ENCODE measurements at regions not wholly inside any gene's neighbourhood (a gene's known extent, or its start where the extent isn't known, plus 50 kb on each side); places are given as distances from the start of the nearest gene placed in this dataset.

- no peak for TF ChIP-seq CTCF (IDR thresholded peaks at IDR 0.05)
Measured at GRCh38 chr3:64974401-64974800, 286.6 kb upstream of the ADAMTS9 start.

GRCh38 chr3:64972793-64973192 is 285.0 kb upstream of the ADAMTS9 start:
- DNase-seq (ENCODE audit: low spot score), result no peak
- no peak for TF ChIP-seq CTCF (IDR thresholded peaks at IDR 0.05)
- no peaks in the 10 kb centered on the region for H3K4me1 ChIP-seq (ENCODE audit: control insufficient read depth in 1 of 2, low read depth in 2 of 2)
- ATAC-seq (ENCODE audit: insufficient number of reproducible peaks, low FRiP score, low read depth), result no peak
- H3K27me3 ChIP-seq (replicated peaks; ENCODE audit: insufficient read depth), result no peaks in the 10 kb centered on the region
- no peaks in the 10 kb centered on the region for H3K9me3 ChIP-seq
- no peak overlapping the region for H3K4me3 ChIP-seq
- H3K27ac ChIP-seq, result no peak overlapping the region
- H3K36me3 ChIP-seq, result no peaks in the 10 kb centered on the region

More at GRCh38 chr3:64974401-64974800, 286.6 kb upstream of the ADAMTS9 start:
- no peaks in the 10 kb centered on the region for H3K4me1 ChIP-seq (ENCODE audit: control insufficient read depth in 1 of 2, low read depth in 2 of 2)
- H3K4me3 ChIP-seq, result no peak overlapping the region
- no peaks in the 10 kb centered on the region for H3K9me3 ChIP-seq
- H3K27ac ChIP-seq, result no peak overlapping the region
- no peaks in the 10 kb centered on the region for H3K27me3 ChIP-seq (replicated peaks; ENCODE audit: insufficient read depth)
- DNase-seq (ENCODE audit: low spot score), result no peak
- ATAC-seq (ENCODE audit: insufficient number of reproducible peaks, low FRiP score, low read depth), result no peak
- no peaks in the 10 kb centered on the region for H3K36me3 ChIP-seq

GRCh38 chr3:64971602-64972001 is 283.8 kb upstream of the ADAMTS9 start:
- DNase-seq (ENCODE audit: low spot score) (no peak), ATAC-seq (ENCODE audit: insufficient number of reproducible peaks, low FRiP score, low read depth) (no peak)
- Histone ChIP-seq H3K4me1 (ENCODE audit: control insufficient read depth in 1 of 2, low read depth in 2 of 2) (no peaks in the 10 kb centered on the region), H3K27ac (no peak overlapping the region), H3K9me3 (no peaks in the 10 kb centered on the region), H3K27me3 (replicated peaks; ENCODE audit: insufficient read depth) (no peaks in the 10 kb centered on the region), H3K4me3 (no peak overlapping the region), H3K36me3 (no peaks in the 10 kb centered on the region)
- no peak for TF ChIP-seq CTCF (IDR thresholded peaks at IDR 0.05)

GRCh38 chr3:64970634-64971033 is 282.8 kb upstream of the ADAMTS9 start:
- Histone ChIP-seq H3K4me1 (ENCODE audit: control insufficient read depth in 1 of 2, low read depth in 2 of 2) (no peaks in the 10 kb centered on the region), H3K36me3 (no peaks in the 10 kb centered on the region), H3K4me3 (no peak overlapping the region), H3K9me3 (no peaks in the 10 kb centered on the region), H3K27ac (no peak overlapping the region), H3K27me3 (replicated peaks; ENCODE audit: insufficient read depth) (no peaks in the 10 kb centered on the region)
- DNase-seq (ENCODE audit: low spot score), result no peak
- TF ChIP-seq CTCF (IDR thresholded peaks at IDR 0.05), result no peak
- ATAC-seq (ENCODE audit: insufficient number of reproducible peaks, low FRiP score, low read depth), result no peak

GRCh38 chr3:64961301-64961700 is 273.5 kb upstream of the ADAMTS9 start:
- ATAC-seq (ENCODE audit: insufficient number of reproducible peaks, low FRiP score, low read depth) (no peak), DNase-seq (ENCODE audit: low spot score) (no peak)
- Histone ChIP-seq H3K4me3 (no peak overlapping the region), H3K27ac (no peak overlapping the region), H3K4me1 (ENCODE audit: control insufficient read depth in 1 of 2, low read depth in 2 of 2) (peaks cover 0 to 19% of the 10 kb centered on the region in 2 donors), H3K27me3 (replicated peaks; ENCODE audit: insufficient read depth) (no peaks in the 10 kb centered on the region), H3K9me3 (no peaks in the 10 kb centered on the region), H3K36me3 (no peaks in the 10 kb centered on the region)
- TF ChIP-seq CTCF (IDR thresholded peaks at IDR 0.05), result no peak

Data from thoracic aorta (tissue), 2 donors.